ENCODE measurements at regions not wholly inside any gene's neighbourhood (a gene's known extent, or its start where the extent isn't known, plus 50 kb on each side); places are given as distances from the start of the nearest gene placed in this dataset.

- DNase-seq (ENCODE audit: insufficient read length, low spot score), result no peak
- no peak for FAIRE-seq
- TF ChIP-seq, protein P1, sequence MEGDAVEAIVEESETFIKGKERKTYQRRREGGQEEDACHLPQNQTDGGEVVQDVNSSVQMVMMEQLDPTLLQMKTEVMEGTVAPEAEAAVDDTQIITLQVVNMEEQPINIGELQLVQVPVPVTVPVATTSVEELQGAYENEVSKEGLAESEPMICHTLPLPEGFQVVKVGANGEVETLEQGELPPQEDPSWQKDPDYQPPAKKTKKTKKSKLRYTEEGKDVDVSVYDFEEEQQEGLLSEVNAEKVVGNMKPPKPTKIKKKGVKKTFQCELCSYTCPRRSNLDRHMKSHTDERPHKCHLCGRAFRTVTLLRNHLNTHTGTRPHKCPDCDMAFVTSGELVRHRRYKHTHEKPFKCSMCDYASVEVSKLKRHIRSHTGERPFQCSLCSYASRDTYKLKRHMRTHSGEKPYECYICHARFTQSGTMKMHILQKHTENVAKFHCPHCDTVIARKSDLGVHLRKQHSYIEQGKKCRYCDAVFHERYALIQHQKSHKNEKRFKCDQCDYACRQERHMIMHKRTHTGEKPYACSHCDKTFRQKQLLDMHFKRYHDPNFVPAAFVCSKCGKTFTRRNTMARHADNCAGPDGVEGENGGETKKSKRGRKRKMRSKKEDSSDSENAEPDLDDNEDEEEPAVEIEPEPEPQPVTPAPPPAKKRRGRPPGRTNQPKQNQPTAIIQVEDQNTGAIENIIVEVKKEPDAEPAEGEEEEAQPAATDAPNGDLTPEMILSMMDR (IDR thresholded peaks at IDR 0.05; ENCODE audit: insufficient read depth, missing control alignments), result no peak
Observed at GRCh38 chrX:148193759-148194158, 212.6 kb downstream of the FMR1NB start.

GRCh38 chrX:148203531-148203930 lies 222.4 kb downstream of the FMR1NB start:
- FAIRE-seq, result no peak
- DNase-seq (ENCODE audit: insufficient read length, low spot score), result no peak

DNA sequence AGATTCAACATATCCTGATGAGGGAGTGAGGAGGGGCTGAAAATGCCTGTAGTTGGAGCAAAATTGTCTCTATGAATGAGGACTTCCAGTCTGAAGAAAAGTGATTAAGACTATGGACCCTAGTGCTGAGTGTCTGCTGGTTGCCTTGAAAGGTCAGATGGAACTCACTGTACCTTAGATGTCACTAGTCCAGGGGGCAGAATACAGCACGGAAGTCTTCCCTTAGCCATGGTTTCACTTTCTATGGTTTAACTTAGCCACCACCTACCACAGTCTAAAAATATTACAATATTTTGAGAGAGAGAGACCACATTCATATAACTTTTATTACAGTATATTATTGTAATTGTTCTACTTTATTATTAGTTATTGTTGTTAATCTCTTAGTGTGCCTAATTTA lies 223.1 kb downstream of the FMR1NB start:
- TF ChIP-seq, protein P1 (IDR thresholded peaks at IDR 0.05; ENCODE audit: insufficient read depth, missing control alignments), result no peak
- no peak for DNase-seq (ENCODE audit: insufficient read length, low spot score)
- FAIRE-seq, result no peak

More at GRCh38 chrX:148203531-148203930, 222.4 kb downstream of the FMR1NB start:
- TF ChIP-seq, protein P1 (IDR thresholded peaks at IDR 0.05; ENCODE audit: insufficient read depth, missing control alignments), result no peak

GRCh38 chrX:148214786-148215185 lies 233.6 kb downstream of the FMR1NB start:
- DNase-seq (ENCODE audit: insufficient read length, low spot score), result no peak
- TF ChIP-seq, protein P1 (IDR thresholded peaks at IDR 0.05; ENCODE audit: insufficient read depth, missing control alignments), result no peak
- no peak for FAIRE-seq

DNA sequence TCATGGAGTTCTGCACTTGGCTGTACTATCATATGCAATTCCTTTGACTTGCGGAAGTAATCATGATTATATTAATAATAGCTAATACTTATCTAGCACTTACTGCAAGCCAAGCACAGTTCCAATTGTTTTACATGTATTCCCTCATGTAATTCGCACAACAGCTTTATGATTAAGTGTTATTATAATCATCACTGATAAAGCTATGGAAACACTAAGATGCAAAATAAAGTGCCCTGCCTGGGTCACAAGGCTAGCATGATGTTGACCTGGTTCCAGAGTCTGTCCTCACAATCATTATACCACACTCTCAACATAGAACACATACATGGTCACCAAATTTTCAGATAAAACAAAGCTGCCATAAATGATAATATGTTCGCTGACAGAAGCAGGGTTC lies 234.6 kb downstream of the FMR1NB start:
- DNase-seq (ENCODE audit: insufficient read length, low spot score) (no peak), FAIRE-seq (no peak)
- TF ChIP-seq, protein P1 (IDR thresholded peaks at IDR 0.05; ENCODE audit: insufficient read depth, missing control alignments), result no peak

DNA sequence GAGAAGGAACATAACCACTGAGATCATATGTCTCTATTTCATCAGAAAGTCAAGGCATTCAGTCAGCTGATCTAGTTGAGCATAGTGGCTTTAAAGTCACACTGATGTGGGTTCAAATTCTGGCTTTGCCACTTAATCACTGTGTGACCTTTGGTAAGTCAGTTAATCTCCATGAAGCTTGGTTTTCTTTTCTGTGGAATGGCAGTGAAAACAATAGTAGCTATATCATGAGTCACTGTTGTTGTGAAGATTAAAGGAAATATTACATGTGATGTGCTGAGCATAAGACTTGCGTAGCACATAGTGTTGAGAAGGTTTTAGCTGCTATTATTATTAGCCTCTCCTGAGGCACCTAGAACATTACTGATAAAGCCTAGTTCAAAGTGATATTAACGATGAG lies 242.2 kb downstream of the FMR1NB start:
- TF ChIP-seq, protein P1 (IDR thresholded peaks at IDR 0.05; ENCODE audit: insufficient read depth, missing control alignments), result no peak
- FAIRE-seq (no peak), DNase-seq (ENCODE audit: insufficient read length, low spot score) (no peak)

- FAIRE-seq (no peak), DNase-seq (ENCODE audit: insufficient read length, low spot score) (no peak)
- TF ChIP-seq, protein P1 (IDR thresholded peaks at IDR 0.05; ENCODE audit: insufficient read depth, missing control alignments), result no peak
Observed at GRCh38 chrX:148228521-148228920, 247.4 kb downstream of the FMR1NB start.

All from D721Med (cell line).